Caco-2 (cell line): ENCODE measurements at regions not wholly inside any gene's neighbourhood (a gene's known extent, or its start where the extent isn't known, plus 50 kb on each side); places are given as distances from the start of the nearest gene placed in this dataset.
A peak's percentile ranks its signal among the peaks of the same experiment; 100 is the strongest.
"Not testable (repeated sequence)": the region's sequence is repeated elsewhere in the genome, so short reads cannot be mapped to it uniquely, and the experiment has no call there.

Source experiments
- BruUV-seq: library from RNA; stranded (reverse); fragments of 400-500 nt; replicated peaks from 2 replicates; lab custom pipeline; 2021; lab: Mats Ljungman, UMichigan
- CTCF ChIA-PET: fragments of 300-600 bp; sonication (Branson Sonifier 250); formaldehyde crosslinking; loops from one replicate; lab custom pipeline; 2022; ENCODE audit warnings: antibody characterized with exemption; lab: Charles Lee
- POLR2A ChIA-PET: fragments of 300-600 bp; sonication (Branson Sonifier 250); formaldehyde crosslinking; loops from one replicate; lab custom pipeline; 2022; ENCODE audit warnings: antibody characterized with exemption; lab: Charles Lee
- DNase-seq, 2 experiments: peaks; one replicate each; pipeline versions ENCODE4 v3.0.0 to v3.0.0-alpha.2; 2020 to 2022
- H3K27me3 ChIP-seq: replicated peaks from 2 replicates; pipeline ENCODE4 v1.6.0; 2011; ENCODE audit warnings: low read length; ENCODE audit not compliant: control insufficient read depth, insufficient read depth
- H3K36me3 ChIP-seq: 2 replicates; pipeline ENCODE4 v1.5.1; 2011; ENCODE audit warnings: low read length; ENCODE audit not compliant: control insufficient read depth, insufficient read depth
- H3K4me1 ChIP-seq: fragments of 250-450 bp; sonication (Bioruptor Pico); 2 replicates; pipeline ENCODE4 v1.5.1; 2020; ENCODE audit warnings: mild to moderate bottlenecking
- H3K4me3 ChIP-seq: 2 replicates; pipeline ENCODE4 v1.5.1; 2011; ENCODE audit warnings: low read depth, mild to moderate bottlenecking, control low read depth, low read length
- H3K9me3 ChIP-seq: fragments of 250-450 bp; sonication (Bioruptor Pico); 2 replicates; pipeline ENCODE4 v1.5.1; 2020; ENCODE audit warnings: mild to moderate bottlenecking, moderate library complexity
- H3K27ac Mint-ChIP-seq: one replicate; pipeline ENCODE4 v1.8.0; 2022; ENCODE audit warnings: mixed read lengths; ENCODE audit not compliant: unreplicated experiment
- H3K27me3 Mint-ChIP-seq: one replicate; pipeline ENCODE4 v1.8.0; 2022; ENCODE audit warnings: mixed read lengths; ENCODE audit not compliant: insufficient read depth, unreplicated experiment
- H3K36me3 Mint-ChIP-seq: one replicate; pipeline ENCODE4 v1.8.0; 2022; ENCODE audit warnings: mild to moderate bottlenecking, mixed read lengths; ENCODE audit not compliant: insufficient read depth, unreplicated experiment
- H3K4me1 Mint-ChIP-seq: one replicate; pipeline ENCODE4 v1.8.0; 2022; ENCODE audit warnings: low read depth, mixed read lengths; ENCODE audit not compliant: unreplicated experiment
- H3K4me3 Mint-ChIP-seq: one replicate; pipeline ENCODE4 v1.8.0; 2022; ENCODE audit warnings: mild to moderate bottlenecking, moderate library complexity, mixed read lengths; ENCODE audit not compliant: unreplicated experiment
- H3K9me3 Mint-ChIP-seq: one replicate; pipeline ENCODE4 v1.8.0; 2022; ENCODE audit warnings: mixed read lengths; ENCODE audit not compliant: unreplicated experiment
- CTCF ChIP-seq, 2 experiments: fragments of 200-600 bp in 1 of 2; IDR thresholded peaks; 1 replicate in 1 of 2; 2 replicates in 1 of 2; pipeline versions ENCODE4 v1.5.1 to v1.8.0; 2011 to 2022; ENCODE audit warnings: antibody characterized with exemption in 1 of 2, control low read depth in 1 of 2, inconsistent platforms in 1 of 2, low read depth in 1 of 2, low read length in 1 of 2, mild to moderate bottlenecking in 1 of 2, moderate library complexity in 1 of 2; ENCODE audit not compliant: insufficient read depth in 1 of 2, severe bottlenecking in 1 of 2, unreplicated experiment in 1 of 2
- intact Hi-C: fragments of 100-400 bp; cut with micrococcal nuclease; formaldehyde crosslinking; loops from one replicate; pipeline ENCODE4 v1.10.0; 2022; ENCODE audit not compliant: unreplicated experiment

DNA sequence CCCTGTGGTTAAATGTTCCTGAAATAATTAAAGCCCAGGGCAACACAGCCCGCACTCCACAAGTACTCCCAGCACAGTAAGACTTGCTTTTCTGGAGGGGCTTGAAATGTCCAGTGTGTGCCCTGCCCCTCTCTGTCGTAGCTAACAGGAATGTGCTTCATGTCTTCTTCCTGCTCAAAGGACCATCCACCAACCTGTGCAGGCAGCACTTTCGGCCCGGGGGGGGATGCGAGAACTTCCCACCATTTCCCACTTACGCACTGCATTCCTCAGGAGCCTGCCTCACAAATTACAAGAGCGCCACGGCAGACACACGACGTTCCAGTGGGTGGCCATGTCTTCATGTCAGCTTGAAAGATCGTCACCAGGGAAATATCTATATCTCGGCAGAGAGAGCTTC is 70.3 kb upstream of the CLEC6A start:
- CTCF ChIA-PET, BruUV-seq, H3K4me1 Mint-ChIP-seq, H3K9me3 Mint-ChIP-seq, H3K4me3 ChIP-seq, DNase-seq, H3K9me3 ChIP-seq, H3K27me3 ChIP-seq, H3K4me1 ChIP-seq, H3K27ac Mint-ChIP-seq, H3K36me3 ChIP-seq, POLR2A ChIA-PET, intact Hi-C loops, H3K4me3 Mint-ChIP-seq, H3K36me3 Mint-ChIP-seq: not testable (repeated sequence)
- peaks cover 18% of the 10 kb centered on the region for H3K27me3 Mint-ChIP-seq

DNA sequence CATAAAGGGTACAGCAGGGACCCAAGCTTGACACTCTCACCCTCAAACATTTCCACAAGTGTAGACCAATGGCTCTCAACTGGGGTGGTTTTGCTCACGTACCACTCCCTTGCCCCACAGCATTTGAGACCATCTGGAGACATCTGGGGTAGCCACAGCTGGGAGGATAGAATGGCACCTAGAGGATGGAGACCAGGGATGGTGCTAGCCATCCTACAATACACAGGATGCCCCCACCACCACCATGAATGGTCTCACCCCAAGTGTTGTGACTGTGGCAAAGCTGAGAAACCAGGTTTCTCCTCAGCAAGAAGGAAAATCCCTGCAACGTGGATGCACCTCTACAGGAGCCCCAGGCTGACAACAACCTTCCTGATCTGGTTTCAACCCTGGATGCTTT is 69.1 kb upstream of the CLEC6A start:
- H3K4me1 Mint-ChIP-seq, H3K9me3 Mint-ChIP-seq, H3K36me3 ChIP-seq, DNase-seq, H3K4me3 Mint-ChIP-seq, H3K9me3 ChIP-seq, BruUV-seq, CTCF ChIA-PET, H3K27me3 ChIP-seq, H3K4me1 ChIP-seq, H3K27ac Mint-ChIP-seq, intact Hi-C loops, POLR2A ChIA-PET, H3K4me3 ChIP-seq, H3K36me3 Mint-ChIP-seq: not testable (repeated sequence)
- peaks cover 18% of the 10 kb centered on the region for H3K27me3 Mint-ChIP-seq

GRCh38 chr12:8389296-8389695 is 66.5 kb upstream of the CLEC6A start:
- H3K36me3 ChIP-seq, H3K27me3 ChIP-seq, H3K4me1 ChIP-seq, H3K4me1 Mint-ChIP-seq, H3K27ac Mint-ChIP-seq, H3K4me3 ChIP-seq, POLR2A ChIA-PET, H3K9me3 Mint-ChIP-seq, intact Hi-C loops, H3K9me3 ChIP-seq, H3K36me3 Mint-ChIP-seq, BruUV-seq: not testable (repeated sequence)
- peak in 1 of 2 experiments; percentile 8 for DNase-seq
- peak overlapping the region; percentile 71 for H3K4me3 Mint-ChIP-seq
- CTCF ChIA-PET, result interaction anchor here (1.2 kb wide), 1 partner anchor 146 kb away, joined by 11 read pairs; no protein-coding TSS in a partner anchor
- peaks cover 30% of the 10 kb centered on the region for H3K27me3 Mint-ChIP-seq

- H3K27me3 ChIP-seq, H3K27ac Mint-ChIP-seq, H3K4me1 ChIP-seq, H3K9me3 ChIP-seq, POLR2A ChIA-PET, BruUV-seq, H3K36me3 Mint-ChIP-seq, H3K9me3 Mint-ChIP-seq, H3K4me1 Mint-ChIP-seq, intact Hi-C loops, H3K36me3 ChIP-seq: not testable (repeated sequence)
- Mint-ChIP-seq H3K27me3 (peaks cover 25% of the 10 kb centered on the region), H3K4me3 (peak overlapping the region; percentile 71)
- TF ChIP-seq CTCF (IDR thresholded peaks at IDR 0.05; ENCODE audit: insufficient read depth in 1 of 2, low read depth in 1 of 2, low read length in 1 of 2, severe bottlenecking in 1 of 2, unreplicated experiment in 1 of 2), result peak; percentile 85 to 99
- H3K4me3 ChIP-seq, result peak overlapping the region; percentile 47
- peak; percentile 84 to 96 for DNase-seq
- CTCF ChIA-PET, result interaction anchor here (0.6 to 1.2 kb wide), 5 partner anchors 147 to 278 kb away, joined by 3 to 11 read pairs (median 4); no protein-coding TSS in a partner anchor
These were observed 65.6 kb upstream of the CLEC6A start for GRCh38 chr12:8390001-8390777.
